Caco-2 (cell line): ENCODE measurements at regions not wholly inside any gene's neighbourhood (a gene's known extent, or its start where the extent isn't known, plus 50 kb on each side); places are given as distances from the start of the nearest gene placed in this dataset.

ENCODE experiments used
- BruUV-seq: library from RNA; stranded (reverse); fragments of 400-500 nt; replicated peaks from 2 replicates; lab custom pipeline; 2021; lab: Mats Ljungman, UMichigan
- CTCF ChIA-PET: fragments of 300-600 bp; sonication (Branson Sonifier 250); formaldehyde crosslinking; loops from one replicate; lab custom pipeline; 2022; ENCODE audit warnings: antibody characterized with exemption; lab: Charles Lee
- POLR2A ChIA-PET: fragments of 300-600 bp; sonication (Branson Sonifier 250); formaldehyde crosslinking; loops from one replicate; lab custom pipeline; 2022; ENCODE audit warnings: antibody characterized with exemption; lab: Charles Lee
- DNase-seq, 2 experiments: peaks; one replicate each; pipeline versions ENCODE4 v3.0.0 to v3.0.0-alpha.2; 2020 to 2022
- H3K27me3 ChIP-seq: replicated peaks from 2 replicates; pipeline ENCODE4 v1.6.0; 2011; ENCODE audit warnings: low read length; ENCODE audit not compliant: control insufficient read depth, insufficient read depth
- H3K36me3 ChIP-seq: 2 replicates; pipeline ENCODE4 v1.5.1; 2011; ENCODE audit warnings: low read length; ENCODE audit not compliant: control insufficient read depth, insufficient read depth
- H3K4me1 ChIP-seq: fragments of 250-450 bp; sonication (Bioruptor Pico); 2 replicates; pipeline ENCODE4 v1.5.1; 2020; ENCODE audit warnings: mild to moderate bottlenecking
- H3K4me3 ChIP-seq: 2 replicates; pipeline ENCODE4 v1.5.1; 2011; ENCODE audit warnings: low read depth, mild to moderate bottlenecking, control low read depth, low read length
- H3K9me3 ChIP-seq: fragments of 250-450 bp; sonication (Bioruptor Pico); 2 replicates; pipeline ENCODE4 v1.5.1; 2020; ENCODE audit warnings: mild to moderate bottlenecking, moderate library complexity
- H3K27ac Mint-ChIP-seq: one replicate; pipeline ENCODE4 v1.8.0; 2022; ENCODE audit warnings: mixed read lengths; ENCODE audit not compliant: unreplicated experiment
- H3K27me3 Mint-ChIP-seq: one replicate; pipeline ENCODE4 v1.8.0; 2022; ENCODE audit warnings: mixed read lengths; ENCODE audit not compliant: insufficient read depth, unreplicated experiment
- H3K36me3 Mint-ChIP-seq: one replicate; pipeline ENCODE4 v1.8.0; 2022; ENCODE audit warnings: mild to moderate bottlenecking, mixed read lengths; ENCODE audit not compliant: insufficient read depth, unreplicated experiment
- H3K4me1 Mint-ChIP-seq: one replicate; pipeline ENCODE4 v1.8.0; 2022; ENCODE audit warnings: low read depth, mixed read lengths; ENCODE audit not compliant: unreplicated experiment
- H3K4me3 Mint-ChIP-seq: one replicate; pipeline ENCODE4 v1.8.0; 2022; ENCODE audit warnings: mild to moderate bottlenecking, moderate library complexity, mixed read lengths; ENCODE audit not compliant: unreplicated experiment
- H3K9me3 Mint-ChIP-seq: one replicate; pipeline ENCODE4 v1.8.0; 2022; ENCODE audit warnings: mixed read lengths; ENCODE audit not compliant: unreplicated experiment
- intact Hi-C: fragments of 100-400 bp; cut with micrococcal nuclease; formaldehyde crosslinking; loops from one replicate; pipeline ENCODE4 v1.10.0; 2022; ENCODE audit not compliant: unreplicated experiment
- TF ChIP-seq, protein P1 (sequence below), 2 experiments: fragments of 200-600 bp in 1 of 2; IDR thresholded peaks; 1 replicate in 1 of 2; 2 replicates in 1 of 2; pipeline versions ENCODE4 v1.5.1 to v1.8.0; 2011 to 2022; ENCODE audit warnings: antibody characterized with exemption in 1 of 2, control low read depth in 1 of 2, inconsistent platforms in 1 of 2, low read depth in 1 of 2, low read length in 1 of 2, mild to moderate bottlenecking in 1 of 2, moderate library complexity in 1 of 2; ENCODE audit not compliant: insufficient read depth in 1 of 2, severe bottlenecking in 1 of 2, unreplicated experiment in 1 of 2

DNA sequence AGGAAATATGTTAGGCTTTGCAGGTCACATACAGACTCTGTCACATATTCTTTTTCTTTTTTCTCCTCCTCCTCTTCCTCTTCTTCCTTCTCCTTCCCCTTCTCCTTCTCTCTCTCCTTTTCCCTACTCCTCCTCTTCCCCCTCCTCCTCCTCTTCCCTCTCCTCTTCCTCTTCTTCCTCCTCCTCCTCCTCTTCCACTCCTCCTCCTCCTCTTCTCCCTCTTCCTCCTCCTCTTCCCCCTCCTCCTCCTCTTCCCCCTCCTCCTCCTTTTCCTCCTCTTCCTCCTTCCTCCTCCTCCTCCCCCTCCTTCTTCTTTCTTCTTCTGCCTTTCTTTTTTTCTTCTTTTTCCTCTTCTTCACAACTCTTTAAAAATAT lies 159.8 kb downstream of the KIF20B start:
- no peak for DNase-seq
- intact Hi-C loops = no loop called here
- Mint-ChIP-seq H3K36me3 (no peaks in the 10 kb centered on the region), H3K27ac (peak overlapping the region; percentile 0), H3K4me3 (no peak overlapping the region), H3K27me3 (no peaks in the 10 kb centered on the region), H3K9me3 (no peaks in the 10 kb centered on the region), H3K4me1 (peaks cover 7% of the 10 kb centered on the region)
- POLR2A ChIA-PET = no interaction called here
- Histone ChIP-seq H3K36me3 (no peaks in the 10 kb centered on the region), H3K27me3 (no peaks in the 10 kb centered on the region; the same call in 1 of the 2 replicates), H3K4me1 (no peaks in the 10 kb centered on the region), H3K4me3 (no peak overlapping the region), H3K9me3 (no peaks in the 10 kb centered on the region)
- CTCF ChIA-PET = no interaction called here
- TF ChIP-seq, protein P1, sequence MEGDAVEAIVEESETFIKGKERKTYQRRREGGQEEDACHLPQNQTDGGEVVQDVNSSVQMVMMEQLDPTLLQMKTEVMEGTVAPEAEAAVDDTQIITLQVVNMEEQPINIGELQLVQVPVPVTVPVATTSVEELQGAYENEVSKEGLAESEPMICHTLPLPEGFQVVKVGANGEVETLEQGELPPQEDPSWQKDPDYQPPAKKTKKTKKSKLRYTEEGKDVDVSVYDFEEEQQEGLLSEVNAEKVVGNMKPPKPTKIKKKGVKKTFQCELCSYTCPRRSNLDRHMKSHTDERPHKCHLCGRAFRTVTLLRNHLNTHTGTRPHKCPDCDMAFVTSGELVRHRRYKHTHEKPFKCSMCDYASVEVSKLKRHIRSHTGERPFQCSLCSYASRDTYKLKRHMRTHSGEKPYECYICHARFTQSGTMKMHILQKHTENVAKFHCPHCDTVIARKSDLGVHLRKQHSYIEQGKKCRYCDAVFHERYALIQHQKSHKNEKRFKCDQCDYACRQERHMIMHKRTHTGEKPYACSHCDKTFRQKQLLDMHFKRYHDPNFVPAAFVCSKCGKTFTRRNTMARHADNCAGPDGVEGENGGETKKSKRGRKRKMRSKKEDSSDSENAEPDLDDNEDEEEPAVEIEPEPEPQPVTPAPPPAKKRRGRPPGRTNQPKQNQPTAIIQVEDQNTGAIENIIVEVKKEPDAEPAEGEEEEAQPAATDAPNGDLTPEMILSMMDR (IDR thresholded peaks at IDR 0.05; ENCODE audit: insufficient read depth in 1 of 2, low read depth in 1 of 2, low read length in 1 of 2, severe bottlenecking in 1 of 2, unreplicated experiment in 1 of 2) = no peak
- no TSS peak for BruUV-seq

DNA sequence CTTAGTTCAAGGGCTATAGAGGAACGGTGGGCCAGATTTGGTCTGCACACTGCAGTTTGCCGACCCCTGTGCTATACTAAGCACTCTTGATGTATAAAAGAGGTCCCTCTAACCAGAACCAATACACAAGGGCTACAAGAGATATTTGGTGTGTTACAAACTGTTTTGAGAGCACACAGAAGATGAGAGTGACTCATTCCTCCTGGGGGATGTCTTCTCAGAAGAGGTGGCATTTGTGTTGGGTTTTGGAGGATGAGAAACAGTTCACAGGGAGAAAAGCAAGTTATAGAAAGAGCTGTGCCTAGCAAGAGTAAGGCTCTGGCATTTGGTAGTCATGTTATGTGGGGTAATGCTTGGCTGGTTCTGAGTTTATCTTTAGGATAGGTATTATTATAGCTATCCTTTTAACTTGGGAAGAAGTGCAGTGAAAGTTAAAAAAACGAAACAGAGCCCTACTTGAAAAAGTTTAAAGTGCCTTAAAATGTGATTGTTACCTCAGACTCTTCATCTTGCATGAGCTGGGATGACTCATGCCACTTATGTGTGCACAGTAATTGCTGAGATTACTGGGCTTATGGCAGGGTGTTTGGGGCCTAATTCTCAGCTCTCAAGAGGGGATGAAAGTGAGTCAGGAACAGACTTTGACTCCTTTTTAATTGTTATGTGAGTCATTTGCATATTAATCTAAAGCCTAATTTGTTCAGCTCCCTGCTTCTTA lies 160.4 kb downstream of the KIF20B start:
- no peaks in the 10 kb centered on the region for H3K9me3 Mint-ChIP-seq
- ChIA-PET POLR2A (no interaction called here), CTCF (no interaction called here)
- Histone ChIP-seq H3K36me3 (no peaks in the 10 kb centered on the region), H3K9me3 (no peaks in the 10 kb centered on the region), H3K4me3 (no peak overlapping the region), H3K4me1 (no peaks in the 10 kb centered on the region), H3K27me3 (no peaks in the 10 kb centered on the region; the same call in 1 of the 2 replicates)
- no peaks in the 10 kb centered on the region for H3K36me3 Mint-ChIP-seq
- TF ChIP-seq, protein P1 (IDR thresholded peaks at IDR 0.05; ENCODE audit: insufficient read depth in 1 of 2, low read depth in 1 of 2, low read length in 1 of 2, severe bottlenecking in 1 of 2, unreplicated experiment in 1 of 2) = no peak
- H3K27ac Mint-ChIP-seq = peak overlapping the region; percentile 0
- no peak for DNase-seq
- H3K4me1 Mint-ChIP-seq = peaks cover 7% of the 10 kb centered on the region
- no peaks in the 10 kb centered on the region for H3K27me3 Mint-ChIP-seq
- no TSS peak for BruUV-seq
- H3K4me3 Mint-ChIP-seq = no peak overlapping the region
- intact Hi-C loops = no loop called here

DNA sequence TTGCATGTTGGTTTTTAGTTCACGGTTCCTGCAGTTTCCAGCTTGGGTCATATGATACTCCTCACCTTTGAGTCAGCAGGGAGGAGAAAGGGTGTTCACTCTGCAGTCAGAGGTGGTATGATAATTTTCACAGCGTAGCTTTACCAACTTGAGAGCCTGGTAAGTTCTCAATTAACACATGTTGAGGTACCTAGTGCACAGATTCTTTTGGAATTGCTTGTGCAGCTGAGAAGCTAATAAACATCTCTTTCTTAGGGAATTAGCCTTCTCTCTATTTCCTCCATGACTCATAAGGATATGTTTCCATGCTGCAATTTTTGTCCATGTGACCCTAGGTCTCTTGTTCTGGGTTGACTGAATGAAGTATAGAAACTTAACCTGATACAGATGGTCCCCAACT lies 166.6 kb downstream of the KIF20B start:
- Mint-ChIP-seq H3K4me3 (no peak overlapping the region), H3K4me1 (no peaks in the 10 kb centered on the region), H3K27ac (no peak overlapping the region), H3K9me3 (no peaks in the 10 kb centered on the region), H3K36me3 (no peaks in the 10 kb centered on the region), H3K27me3 (no peaks in the 10 kb centered on the region)
- no TSS peak for BruUV-seq
- TF ChIP-seq, protein P1 (IDR thresholded peaks at IDR 0.05; ENCODE audit: insufficient read depth in 1 of 2, low read depth in 1 of 2, low read length in 1 of 2, severe bottlenecking in 1 of 2, unreplicated experiment in 1 of 2) = no peak
- Histone ChIP-seq H3K27me3 (no peaks in the 10 kb centered on the region; the same call in 1 of the 2 replicates), H3K4me1 (no peaks in the 10 kb centered on the region), H3K9me3 (no peaks in the 10 kb centered on the region), H3K36me3 (no peaks in the 10 kb centered on the region), H3K4me3 (no peak overlapping the region)
- ChIA-PET POLR2A (no interaction called here), CTCF (no interaction called here)
- DNase-seq = no peak
- intact Hi-C loops = no loop called here
